ENCODE measurements at regions not wholly inside any gene's neighbourhood (a gene's known extent, or its start where the extent isn't known, plus 50 kb on each side); places are given as distances from the start of the nearest gene placed in this dataset.

- no peak for DNase-seq
Observed at GRCh38 chr5:8332666-8333445, 463.9 kb downstream of the MTRR start.

GRCh38 chr5:8333485-8333884, 464.5 kb downstream of the MTRR start:
- no peak for DNase-seq

GRCh38 chr5:8333977-8334376, 465.0 kb downstream of the MTRR start:
- DNase-seq: no peak

- DNase-seq: no peak
Observed at GRCh38 chr5:8340261-8340660, 471.3 kb downstream of the MTRR start.

- DNase-seq: no peak
Observed at GRCh38 chr5:8340739-8341344, 471.9 kb downstream of the MTRR start.

GRCh38 chr5:8341406-8341805, 472.5 kb downstream of the MTRR start:
- DNase-seq: no peak

- DNase-seq: no peak
Observed at GRCh38 chr5:8347984-8348383, 479.0 kb downstream of the MTRR start.

- DNase-seq: no peak
Observed at GRCh38 chr5:8349855-8350254, 480.9 kb downstream of the MTRR start.

GRCh38 chr5:8350644-8351339, 481.8 kb downstream of the MTRR start:
- DNase-seq: no peak

- no peak for DNase-seq
Observed at GRCh38 chr5:8355981-8356380, 487.0 kb downstream of the MTRR start.

- DNase-seq: no peak
Observed at GRCh38 chr5:8360012-8360411, 491.1 kb downstream of the MTRR start.

GRCh38 chr5:8362495-8362894, 493.5 kb downstream of the MTRR start:
- no peak for DNase-seq

- no peak for DNase-seq
Observed at GRCh38 chr5:8363138-8363537, 494.2 kb downstream of the MTRR start.

- DNase-seq: no peak
Observed at GRCh38 chr5:8366266-8366665, 497.3 kb downstream of the MTRR start.

GRCh38 chr5:8376478-8376877, 507.5 kb downstream of the MTRR start:
- DNase-seq: no peak

- DNase-seq: no peak
Observed at GRCh38 chr5:8381972-8382371, 513.0 kb downstream of the MTRR start.

- DNase-seq: no peak
Observed at GRCh38 chr5:8382456-8382855, 513.5 kb downstream of the MTRR start.

- no peak for DNase-seq
Observed at GRCh38 chr5:8383616-8384015, 514.7 kb downstream of the MTRR start.

- DNase-seq: no peak
Observed at GRCh38 chr5:8386719-8387288, 517.9 kb downstream of the MTRR start.

GRCh38 chr5:8391911-8392310, 523.0 kb downstream of the MTRR start:
- no peak for DNase-seq

GRCh38 chr5:8393240-8393639, 524.3 kb downstream of the MTRR start:
- DNase-seq: no peak

- DNase-seq: no peak
Observed at GRCh38 chr5:8394965-8395364, 526.0 kb downstream of the MTRR start.

- DNase-seq: no peak
Observed at GRCh38 chr5:8396246-8396645, 527.3 kb downstream of the MTRR start.

GRCh38 chr5:8396756-8397155, 527.8 kb downstream of the MTRR start:
- no peak for DNase-seq

All from CD4-positive, alpha-beta T cell treated with Interleukin-15 for 1 hour (primary cell).